Activated T-cell treated with anti-CD3 and anti-CD28 coated beads, Interleukin-2, amount 50 U/mL, for 1 hour (primary cell): ENCODE measurements at regions not wholly inside any gene's neighbourhood (a gene's known extent, or its start where the extent isn't known, plus 50 kb on each side); places are given as distances from the start of the nearest gene placed in this dataset.

Experiments
- DNase-seq: peaks from one replicate; pipeline ENCODE4 v3.0.0-alpha.2; 2020

DNA sequence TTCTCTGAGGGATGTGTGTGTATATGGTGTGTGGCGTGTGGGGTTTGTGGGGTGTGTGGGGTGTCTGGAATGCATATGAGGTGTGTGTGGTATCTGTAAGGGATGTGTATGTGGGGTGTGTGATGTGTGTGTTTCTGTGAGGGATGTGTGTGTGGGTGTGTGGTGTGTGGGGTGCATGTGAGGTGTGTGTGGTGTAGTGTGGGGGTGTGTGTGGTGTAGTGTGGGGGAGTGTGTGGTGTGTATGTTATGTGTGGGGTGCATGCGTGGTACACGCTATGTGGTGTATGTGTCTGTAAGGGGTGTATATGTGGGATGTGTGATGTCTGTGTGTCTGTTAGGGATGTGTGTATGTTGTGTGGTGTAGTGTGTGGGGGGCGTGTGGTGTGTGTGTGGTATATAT, 300.0 kb downstream of the FGF9 start:
- no peak for DNase-seq

DNA sequence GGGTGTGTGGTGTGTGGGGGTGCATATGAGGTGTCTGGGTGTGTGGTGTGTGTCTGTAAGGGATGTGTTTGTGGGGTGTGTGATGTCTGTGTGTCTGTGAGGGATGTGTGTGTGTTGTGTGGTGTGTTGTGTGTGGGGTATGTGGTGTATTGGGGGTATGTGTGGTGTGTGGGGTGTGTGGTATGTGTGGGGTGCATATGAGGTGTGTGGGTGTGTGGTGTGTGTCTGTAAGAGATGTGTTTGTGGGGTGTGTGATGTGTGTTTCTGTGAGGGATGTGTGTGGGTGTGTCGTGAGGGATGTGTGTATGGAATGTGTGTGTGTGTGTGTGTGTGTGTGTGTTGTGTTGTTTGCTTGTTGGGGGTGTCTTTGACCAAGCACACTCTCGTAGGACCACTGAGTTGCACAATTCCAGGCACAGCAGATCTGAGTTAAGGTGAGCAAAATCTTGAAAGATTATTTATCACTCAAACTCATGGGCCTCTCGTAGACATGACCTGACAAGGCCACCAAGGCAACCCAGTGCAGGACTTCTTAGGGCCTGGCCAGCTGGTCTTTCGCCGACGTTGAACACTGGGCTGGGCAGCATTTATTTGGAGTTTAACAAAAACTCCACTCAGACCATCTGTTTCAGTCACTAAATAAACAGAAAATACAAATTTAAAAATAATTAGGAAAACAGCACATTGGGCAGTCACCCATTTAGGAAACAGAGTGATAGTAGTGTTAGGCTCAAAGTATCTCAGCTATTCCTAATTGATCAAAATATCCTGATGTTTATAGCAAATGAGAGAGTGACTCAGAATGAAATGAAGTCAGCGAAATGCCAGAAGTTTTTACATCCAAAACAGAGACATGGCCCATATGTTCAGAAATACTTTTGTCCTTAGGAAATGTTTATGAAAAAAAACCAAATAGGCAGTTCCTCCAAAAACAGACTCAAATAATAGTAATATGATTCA, 301.1 kb downstream of the FGF9 start:
- no peak for DNase-seq

DNA sequence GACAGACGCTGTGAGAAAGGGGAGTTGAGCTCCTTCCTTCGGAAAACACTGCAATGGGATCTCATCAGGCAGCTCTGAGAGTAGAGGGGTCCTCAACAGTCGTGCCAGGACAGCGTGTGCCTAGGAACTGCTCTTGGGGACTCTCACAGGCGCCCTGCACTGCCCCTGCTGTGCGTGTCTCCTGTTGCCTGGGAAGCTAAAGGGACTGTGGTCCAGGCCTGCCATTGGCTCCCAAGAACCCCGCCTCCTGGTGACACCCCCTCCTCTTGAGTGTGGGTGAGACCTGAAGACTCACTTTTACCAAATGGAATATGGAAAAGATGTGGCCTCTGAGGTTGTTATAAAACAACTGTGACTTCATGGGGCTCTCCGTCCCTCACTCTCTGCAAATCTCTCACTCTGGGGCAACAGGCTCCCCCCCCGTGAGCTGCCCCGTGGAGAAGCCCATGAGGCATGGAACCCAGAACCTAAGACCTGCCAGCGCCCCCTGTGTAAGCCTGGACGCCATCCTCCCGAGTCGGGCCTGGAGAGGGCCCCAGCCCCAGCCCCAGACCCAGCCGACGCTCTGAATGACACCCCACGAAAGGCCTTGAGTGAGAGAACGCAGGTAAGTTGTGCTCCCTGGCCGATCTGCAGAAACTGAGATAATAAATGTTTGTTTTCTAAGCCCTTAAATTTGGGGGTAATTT, 302.7 kb downstream of the FGF9 start:
- no peak for DNase-seq

DNA sequence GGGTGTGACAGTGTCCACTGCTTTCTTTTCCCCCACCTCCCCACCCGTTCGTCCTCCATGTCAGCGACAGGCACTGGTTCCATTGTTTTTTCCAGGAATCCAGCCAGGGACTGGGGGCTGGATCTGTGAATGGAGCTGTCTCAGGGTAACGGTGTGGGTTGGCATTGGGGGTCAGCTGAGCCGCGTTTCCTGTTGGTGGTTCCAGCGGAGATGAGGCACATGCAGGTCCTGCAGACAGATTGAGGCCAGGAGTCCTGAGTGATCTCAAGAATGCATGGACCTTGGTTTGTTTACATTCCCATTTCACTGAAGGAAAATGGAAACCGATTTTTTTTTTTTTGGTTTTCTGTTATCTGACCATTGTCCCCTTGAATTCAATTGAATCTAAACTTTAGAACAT, 303.9 kb downstream of the FGF9 start:
- DNase-seq = no peak

DNA sequence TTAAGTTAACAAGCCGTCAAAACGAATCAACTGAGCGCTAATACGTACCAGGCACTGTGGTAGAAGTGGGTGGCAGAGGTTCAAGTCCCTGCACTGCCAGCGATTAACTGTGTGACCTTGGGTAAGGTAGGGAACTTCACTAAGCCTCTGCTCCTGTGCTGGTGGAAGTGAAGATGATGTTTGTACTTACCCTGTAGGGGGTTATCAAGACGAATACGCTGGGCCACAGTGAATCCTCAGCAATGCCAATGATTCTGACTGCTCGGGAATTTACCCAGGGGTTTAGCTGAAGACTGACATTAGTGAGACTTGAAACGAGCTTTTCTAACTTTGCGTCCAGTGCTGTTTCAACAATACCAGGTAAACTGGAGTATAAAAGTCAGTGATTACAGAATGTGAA, 305.3 kb downstream of the FGF9 start:
- no peak for DNase-seq

DNA sequence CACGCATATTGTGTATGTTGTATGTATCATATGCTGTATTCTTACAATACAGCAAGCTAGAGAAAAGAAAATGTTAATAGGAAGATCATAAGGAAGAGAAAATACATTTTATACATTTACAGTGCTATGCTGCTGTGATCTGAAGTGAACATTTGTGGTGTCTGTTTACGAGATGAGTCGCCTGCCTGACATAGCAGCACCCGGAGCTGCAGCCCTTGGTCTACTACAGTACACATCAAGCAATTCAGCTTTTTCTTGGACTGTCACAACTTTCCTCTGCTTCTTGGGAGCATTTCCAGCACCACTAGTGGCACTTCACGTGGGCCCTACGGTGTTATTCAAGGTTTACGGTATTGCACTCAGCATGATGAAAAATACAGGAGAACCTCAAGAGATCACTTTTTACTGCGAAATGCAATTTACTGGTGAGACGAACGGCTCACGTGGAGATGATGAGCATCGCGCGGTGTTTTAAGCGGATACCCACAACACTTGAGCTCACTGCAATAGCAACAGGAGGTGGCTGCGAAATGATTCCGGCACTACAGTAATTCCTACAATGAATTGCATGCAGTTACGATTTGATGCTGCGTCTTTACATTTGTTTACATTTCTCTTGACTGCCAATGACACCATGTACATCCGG, 308.4 kb downstream of the FGF9 start:
- no peak for DNase-seq

DNA sequence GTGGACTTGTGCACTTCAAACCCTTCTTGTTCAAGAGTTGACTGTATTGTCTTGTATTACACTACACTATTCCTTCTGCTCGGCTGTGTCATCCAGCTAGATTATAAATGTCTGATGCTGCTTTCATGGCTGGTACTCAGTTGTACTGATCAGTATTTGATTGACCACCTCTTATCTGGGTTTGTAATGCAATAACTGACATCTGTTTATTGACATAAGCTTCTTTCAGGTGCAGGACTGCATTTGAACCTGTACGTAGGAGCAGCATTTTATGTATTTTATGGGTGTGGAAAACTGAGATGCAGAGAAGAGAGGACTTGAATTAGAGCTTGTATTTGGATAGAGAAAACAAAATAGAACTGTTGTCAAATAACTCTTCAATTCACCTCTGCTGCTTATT, 309.2 kb downstream of the FGF9 start:
- DNase-seq = no peak

DNA sequence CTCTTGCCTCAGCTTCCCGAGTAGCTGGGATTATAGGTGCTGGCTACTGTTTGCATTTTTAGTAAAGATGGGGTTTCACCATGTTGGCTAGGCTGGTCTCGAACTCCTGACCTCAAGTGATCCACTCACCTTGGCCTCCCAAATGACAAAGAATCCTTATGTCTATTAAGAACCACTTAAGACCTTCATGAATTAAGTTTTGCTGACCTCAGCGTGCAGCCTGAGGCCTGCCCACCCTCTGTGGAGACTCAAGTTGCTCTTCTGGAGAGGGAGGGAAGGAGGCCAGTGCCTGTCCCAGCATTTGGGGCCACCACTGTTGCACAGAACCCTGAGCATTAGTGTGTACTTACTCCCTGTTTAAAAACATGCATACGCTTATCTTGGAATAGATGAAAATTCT, 313.3 kb downstream of the FGF9 start:
- no peak for DNase-seq

DNA sequence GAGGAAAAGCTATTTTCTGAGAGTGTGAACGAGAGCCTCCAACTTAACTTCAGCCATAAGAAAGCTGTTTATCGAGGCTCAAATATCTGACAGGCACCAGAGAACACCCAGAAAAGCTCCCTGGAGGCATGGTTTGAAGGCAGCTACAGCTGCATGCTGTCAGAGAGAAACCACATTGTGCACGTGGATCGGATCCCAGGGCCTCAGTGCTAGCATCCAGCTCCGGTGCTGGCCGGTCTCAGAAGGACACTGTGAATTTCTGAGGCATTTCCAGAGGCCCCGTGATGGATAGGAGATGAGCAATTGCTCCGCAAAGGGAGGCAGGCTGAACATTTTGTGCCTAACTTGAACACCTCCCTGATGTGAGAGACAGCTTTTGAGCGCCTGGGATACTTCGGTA, 315.7 kb downstream of the FGF9 start:
- DNase-seq = no peak

DNA sequence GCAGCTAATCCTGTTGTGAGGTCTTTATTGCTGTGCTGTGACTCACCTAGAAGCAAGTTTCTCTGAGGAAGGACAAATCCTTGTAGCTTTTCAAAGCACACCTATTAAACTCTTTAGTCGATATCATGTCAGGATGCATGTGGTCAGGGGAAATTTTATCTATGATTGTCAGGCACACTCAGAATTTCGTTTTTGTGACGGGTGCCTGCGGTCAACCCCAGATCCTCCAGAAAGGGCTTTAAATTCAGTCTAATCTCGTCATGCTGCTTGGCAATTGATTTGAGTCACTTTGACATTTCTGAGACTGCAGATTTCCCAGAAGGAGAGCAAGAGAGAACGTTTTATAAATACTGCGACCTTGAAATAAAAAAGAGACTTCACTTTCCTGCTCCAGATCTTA, 316.9 kb downstream of the FGF9 start:
- no peak for DNase-seq

DNA sequence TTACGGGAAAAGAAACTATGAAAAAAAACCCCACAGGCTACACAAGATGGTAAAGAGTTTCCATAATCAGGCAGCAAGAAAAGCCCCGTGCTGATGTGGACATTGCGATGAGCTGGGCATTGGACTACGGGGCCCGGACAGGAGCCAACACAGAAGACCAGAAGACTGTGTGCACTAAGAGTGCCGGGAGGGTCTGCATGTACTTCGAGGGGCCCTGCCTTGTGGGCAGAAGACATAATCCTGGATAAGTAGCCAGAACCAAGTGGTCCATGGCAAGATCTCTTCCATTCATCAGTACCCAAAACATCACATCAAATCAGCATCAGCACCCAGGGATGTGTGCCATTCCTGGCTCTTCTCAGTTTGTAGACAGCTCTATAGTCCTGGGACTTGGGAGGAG, 317.8 kb downstream of the FGF9 start:
- no peak for DNase-seq

DNA sequence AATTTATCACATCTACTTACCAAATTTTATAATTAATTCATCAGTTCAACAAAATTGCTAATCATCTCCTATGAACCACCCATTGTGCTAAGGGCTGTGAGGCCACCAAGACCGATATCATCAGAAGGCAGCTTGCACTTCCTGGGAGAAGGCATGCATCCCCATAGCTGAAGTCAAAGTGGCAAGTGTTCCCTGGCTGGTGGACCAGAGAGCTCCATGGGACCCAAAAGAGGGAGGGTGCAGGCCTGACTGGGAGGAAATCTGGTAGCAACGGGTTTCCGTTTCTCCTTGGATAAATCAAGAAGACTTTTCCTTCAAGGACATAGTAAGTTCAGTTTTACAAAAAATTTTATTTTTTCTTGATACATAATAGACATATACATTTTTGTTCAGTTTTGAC, 325.2 kb downstream of the FGF9 start:
- no peak for DNase-seq

DNA sequence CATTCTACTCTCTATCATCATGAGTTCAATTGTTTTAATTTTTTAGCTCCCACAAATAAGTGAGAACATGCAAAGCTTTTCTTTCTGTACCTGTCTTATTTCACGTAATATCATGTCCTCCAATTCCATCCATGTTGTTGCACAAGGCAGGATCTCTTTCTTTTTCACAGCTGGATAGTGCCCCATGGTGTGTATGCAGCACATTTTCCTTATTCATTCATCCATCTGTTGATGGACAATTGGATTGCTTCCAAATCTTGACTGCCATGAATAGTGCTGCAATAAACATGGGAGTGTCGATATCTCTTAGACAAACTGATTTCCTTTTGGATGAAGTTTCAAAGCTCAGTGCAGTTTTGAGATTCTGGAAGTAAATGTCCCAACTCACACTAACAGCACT, 326.9 kb downstream of the FGF9 start:
- no peak for DNase-seq

DNA sequence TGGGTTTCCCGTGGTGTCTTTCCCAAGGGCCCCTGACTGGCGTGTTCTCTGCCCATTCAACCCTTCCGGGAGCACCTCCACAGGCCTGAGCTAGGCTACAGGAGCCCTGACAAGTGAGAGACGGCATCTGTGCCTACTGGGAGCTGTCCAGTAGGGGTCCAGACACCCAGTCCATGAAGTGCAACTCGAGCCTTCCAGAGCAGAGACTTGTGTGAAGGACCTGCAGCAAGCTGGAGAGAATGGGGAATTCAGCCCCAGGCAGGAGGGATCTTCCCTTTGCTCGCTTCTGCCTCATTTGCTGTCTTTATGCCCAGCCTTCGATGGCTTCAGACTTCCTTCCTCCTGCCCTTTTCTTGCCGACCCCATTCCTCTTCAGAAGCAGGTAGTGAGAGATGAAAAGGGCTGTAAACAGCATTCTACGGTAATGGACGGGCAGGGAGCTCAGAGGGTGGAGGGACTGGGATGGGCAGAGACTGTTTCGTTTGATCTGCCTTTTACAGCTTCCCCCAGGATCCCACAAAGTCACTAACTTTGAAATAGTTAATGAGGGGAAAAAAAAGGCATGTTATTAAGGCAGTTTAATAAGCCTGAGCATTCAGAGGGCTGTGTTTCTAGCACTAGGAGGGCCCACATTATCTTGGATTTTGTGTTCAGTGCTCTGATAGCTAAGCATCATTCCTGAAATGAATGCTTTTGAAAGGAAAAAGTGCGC, 327.6 kb downstream of the FGF9 start:
- DNase-seq = no peak

DNA sequence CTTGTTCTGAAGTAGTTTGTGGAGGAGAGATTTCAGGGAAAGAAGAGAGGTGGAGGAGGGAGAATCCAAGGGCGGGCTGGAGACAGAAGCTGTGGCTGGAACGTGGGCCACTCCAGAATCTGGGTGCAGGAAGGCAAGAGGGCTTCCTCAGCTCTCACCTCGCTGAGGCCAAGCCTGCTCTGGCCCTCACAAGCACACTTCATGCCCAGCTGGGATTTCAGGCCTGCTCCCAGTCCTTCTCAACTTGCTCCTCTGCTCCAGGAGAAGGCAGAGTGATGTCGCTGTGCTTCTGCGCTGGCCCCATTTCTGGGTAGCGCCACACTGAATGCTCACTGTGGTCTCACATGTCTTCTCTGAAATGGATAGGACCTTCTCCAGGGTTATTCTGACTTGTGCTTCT, 328.8 kb downstream of the FGF9 start:
- no peak for DNase-seq

DNA sequence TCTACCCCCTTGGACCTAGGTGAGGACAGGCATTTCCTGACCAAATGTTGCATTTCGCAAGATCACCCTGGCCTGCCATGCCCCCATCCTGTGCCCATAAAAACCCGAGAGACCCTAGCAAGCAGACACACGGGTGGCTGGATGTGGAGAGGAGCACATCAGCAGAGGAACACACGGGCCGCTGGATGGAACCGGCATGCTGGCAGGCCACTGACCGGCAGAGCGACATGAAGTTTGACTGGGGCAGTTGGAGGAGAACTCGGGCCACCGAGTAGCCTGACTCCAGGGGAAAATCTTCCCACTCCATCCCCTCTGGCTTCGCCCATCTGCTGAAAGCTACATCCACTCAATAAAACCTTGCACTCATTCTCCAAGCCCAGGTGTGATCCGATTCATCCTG, 329.3 kb downstream of the FGF9 start:
- no peak for DNase-seq

DNA sequence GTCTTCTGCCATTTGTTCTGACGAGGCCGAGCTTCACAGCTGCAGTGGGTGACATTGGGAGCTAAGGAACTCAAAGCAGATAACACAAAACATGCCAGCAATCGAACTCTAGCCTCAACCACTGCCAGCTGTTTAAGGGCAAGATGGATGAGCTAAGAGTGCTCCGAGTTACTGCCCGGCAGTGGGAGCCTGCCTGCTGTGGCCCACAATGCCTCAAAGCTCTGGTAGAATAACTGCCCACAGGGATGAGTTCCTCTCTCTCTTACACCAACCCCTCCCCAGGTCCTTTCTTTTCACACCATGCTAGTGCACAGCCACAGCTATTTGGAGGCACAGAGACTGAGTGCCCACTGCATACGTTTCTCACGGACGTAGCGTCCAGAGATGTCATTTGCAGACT, 330.5 kb downstream of the FGF9 start:
- DNase-seq = no peak

DNA sequence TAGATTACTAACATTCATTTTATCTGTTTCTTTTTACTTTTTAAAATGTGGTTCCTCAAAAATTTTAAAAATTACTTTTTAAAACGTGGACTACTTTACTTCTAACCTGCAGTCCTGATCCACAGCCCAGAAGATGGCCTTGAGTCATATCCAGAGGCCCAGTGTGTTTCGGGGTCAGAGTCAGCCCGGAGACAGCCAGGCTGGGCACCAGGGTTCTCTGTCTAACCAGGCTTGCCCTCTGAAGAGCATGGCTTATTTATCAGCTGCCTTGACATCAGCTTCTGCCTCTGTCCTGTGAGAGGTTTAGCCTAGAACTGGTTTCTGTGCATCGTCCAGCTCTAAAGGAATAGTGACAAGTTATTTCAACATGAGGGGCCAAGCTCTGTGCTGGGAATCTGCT, 332.0 kb downstream of the FGF9 start:
- no peak for DNase-seq

DNA sequence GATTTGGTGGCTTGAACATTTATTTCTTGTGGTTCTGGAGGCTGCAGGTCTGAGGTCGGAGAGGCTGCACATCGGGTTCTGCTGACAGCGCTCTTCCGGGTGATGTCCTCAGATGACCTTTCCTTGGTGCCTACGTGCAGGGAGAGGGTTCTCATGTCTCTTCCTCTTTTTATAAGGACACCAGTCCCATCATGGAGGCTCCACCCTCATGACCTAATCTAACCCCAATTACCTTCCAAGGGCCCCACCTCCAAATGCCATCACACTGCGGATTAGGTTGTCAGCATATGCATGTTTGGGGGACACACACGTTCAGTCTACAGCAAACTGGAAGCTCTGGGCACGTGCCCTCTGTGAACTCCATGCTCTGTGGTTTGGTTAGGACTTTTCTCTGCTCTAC, 338.6 kb downstream of the FGF9 start:
- DNase-seq = no peak

DNA sequence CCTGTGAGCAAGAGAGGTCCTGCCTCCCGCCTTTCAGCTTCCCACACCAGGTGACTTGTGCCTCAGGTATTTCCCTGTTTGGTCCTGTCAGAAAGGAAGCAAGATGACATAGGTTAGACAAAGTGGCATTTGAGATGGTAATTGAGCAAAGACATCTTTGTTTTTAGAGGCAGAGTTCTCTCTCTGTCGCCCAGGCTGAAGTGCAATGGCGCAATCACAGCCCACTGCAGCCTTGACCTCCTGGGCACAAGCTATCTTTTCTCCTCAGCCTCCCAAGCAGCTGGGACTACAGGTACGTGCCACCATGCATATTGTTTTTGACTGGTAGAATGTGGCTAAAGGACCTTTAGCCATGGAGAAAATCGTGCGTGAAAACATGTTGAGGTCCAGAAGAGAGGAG, 339.1 kb downstream of the FGF9 start:
- no peak for DNase-seq

DNA sequence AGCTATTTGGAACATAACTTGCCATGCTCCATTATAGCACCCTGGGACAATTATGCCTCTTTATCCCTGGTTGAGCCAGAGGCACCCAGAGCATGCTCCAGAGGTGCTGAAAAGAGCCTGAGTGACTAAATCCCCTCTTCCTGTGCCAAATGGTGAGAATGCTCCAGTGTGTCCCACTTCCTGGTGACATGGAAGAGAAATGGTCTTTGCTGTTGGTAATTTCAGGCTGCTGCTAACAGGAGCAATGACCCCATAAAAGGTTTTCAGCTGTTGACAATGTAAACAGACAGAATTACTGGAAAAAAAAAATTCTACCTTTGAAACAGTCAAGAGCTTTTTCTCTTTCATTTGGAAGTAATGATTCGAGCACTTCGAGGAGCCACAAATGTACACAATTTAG, 341.8 kb downstream of the FGF9 start:
- no peak for DNase-seq

DNA sequence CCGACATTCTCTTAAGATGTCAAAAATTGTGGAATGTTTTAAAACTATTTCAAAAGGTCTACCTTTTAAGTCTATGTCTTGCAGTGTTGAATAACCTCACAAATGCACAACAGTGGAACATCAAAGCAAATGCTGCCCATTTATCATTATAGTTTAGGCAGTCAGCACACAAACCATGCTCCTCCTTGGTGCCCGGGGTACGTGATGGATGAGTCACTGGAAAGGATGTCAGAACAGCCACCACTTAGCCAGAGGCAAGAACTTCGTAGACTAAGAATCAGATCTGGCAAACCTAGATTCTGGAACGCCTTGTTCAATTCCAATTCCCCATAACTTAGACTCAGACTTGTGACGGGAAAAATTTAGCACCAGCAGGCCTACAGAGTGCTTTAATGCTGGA, 343.6 kb downstream of the FGF9 start:
- no peak for DNase-seq

DNA sequence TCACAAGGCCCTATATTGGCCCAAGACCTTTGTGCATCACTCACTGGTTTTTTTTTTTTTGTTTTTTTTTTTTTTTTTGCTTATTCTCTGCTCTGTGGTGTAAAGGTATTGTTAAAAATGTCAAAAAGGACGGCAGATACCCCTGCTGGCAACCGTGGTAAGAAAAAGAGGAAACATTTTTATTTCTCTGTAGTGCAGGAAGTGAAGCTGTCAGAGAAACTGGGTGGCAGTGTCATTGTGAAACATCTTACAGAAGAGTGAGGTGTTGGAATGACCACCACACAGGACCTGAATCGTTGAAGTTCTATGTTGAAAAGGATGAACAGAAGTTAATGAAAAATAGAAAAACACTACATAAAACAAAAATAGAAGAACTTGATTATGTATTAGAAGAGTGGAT, 346.4 kb downstream of the FGF9 start:
- no peak for DNase-seq
